ENCODE measurements at regions not wholly inside any gene's neighbourhood (a gene's known extent, or its start where the extent isn't known, plus 50 kb on each side); places are given as distances from the start of the nearest gene placed in this dataset.

GRCh38 chr12:115341442-115341841 lies 657.5 kb upstream of the TBX3 start:
- no peak overlapping the region for H3K4me3 ChIP-seq
- no peaks in the 10 kb centered on the region for H3K27me3 ChIP-seq
- H3K27ac ChIP-seq, result peak overlapping the region in 2 of 4 donors; percentile 14 to 51
- H3K9me3 ChIP-seq, result no peaks in the 10 kb centered on the region
- no peak for TF ChIP-seq POLR2A (IDR thresholded peaks at IDR 0.05)
- no peak for TF ChIP-seq CTCF (IDR thresholded peaks at IDR 0.05)
- no peaks in the 10 kb centered on the region for H3K4me1 ChIP-seq
- H3K36me3 ChIP-seq, result no peaks in the 10 kb centered on the region
- peak in 2 of 3 donors; percentile 24 to 79 for DNase-seq

- Histone ChIP-seq H3K4me3 (no peak overlapping the region), H3K9me3 (no peaks in the 10 kb centered on the region), H3K36me3 (no peaks in the 10 kb centered on the region), H3K27ac (no peak overlapping the region), H3K27me3 (no peaks in the 10 kb centered on the region), H3K4me1 (no peaks in the 10 kb centered on the region)
- TF ChIP-seq CTCF (IDR thresholded peaks at IDR 0.05) (no peak), POLR2A (IDR thresholded peaks at IDR 0.05) (no peak)
- DNase-seq, result no peak
These were observed 654.8 kb upstream of the TBX3 start for GRCh38 chr12:115338566-115339294.

DNA sequence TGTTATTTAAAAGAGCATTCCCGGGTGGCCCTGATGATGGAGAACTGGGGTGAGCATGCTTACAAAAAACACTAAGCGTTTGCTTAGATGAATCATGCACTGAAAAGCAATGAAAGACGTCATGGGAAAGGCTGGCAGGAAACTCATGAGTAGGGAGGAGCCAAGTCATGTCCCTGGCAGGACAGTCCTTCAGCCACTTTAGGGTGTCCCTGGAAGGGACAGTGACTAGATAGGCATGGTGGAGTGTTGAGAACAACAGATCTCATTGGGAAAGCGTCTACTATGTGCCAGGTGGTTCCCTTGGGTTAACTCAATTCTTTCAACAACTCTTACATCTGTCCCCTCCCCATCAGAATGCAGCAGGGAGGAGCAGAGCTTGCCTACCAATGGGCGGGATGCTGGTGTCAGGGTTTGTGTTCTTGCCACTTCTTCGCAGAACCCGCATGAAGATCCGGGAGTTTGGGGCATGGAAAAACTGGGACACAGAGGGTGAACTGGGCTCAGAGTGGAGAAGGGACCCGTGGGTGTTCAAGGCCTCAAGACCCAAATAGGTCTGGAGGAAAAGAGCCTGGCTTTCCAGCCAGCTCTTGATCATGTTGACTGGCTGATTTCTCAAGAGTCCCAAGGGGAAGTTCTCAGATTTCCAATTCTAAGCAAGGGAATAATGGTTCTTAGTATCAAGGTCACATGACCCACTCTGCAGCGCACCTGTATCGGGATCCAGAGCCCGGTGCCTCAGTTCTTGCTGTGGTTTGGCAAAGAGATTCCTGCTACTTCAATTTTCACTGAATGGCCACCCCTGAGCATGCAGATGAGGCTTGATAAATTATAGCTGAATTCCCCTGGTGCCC lies 653.9 kb upstream of the TBX3 start:
- Histone ChIP-seq H3K36me3 (no peaks in the 10 kb centered on the region), H3K4me3 (no peak overlapping the region), H3K9me3 (no peaks in the 10 kb centered on the region), H3K27ac (peak overlapping the region in 3 of 4 donors; percentile 12 to 64 (median 57)), H3K27me3 (no peaks in the 10 kb centered on the region), H3K4me1 (no peaks in the 10 kb centered on the region)
- peak in 1 of 3 donors; percentile 72 for DNase-seq
- TF ChIP-seq POLR2A (IDR thresholded peaks at IDR 0.05), result no peak
- TF ChIP-seq CTCF (IDR thresholded peaks at IDR 0.05), result no peak

DNA sequence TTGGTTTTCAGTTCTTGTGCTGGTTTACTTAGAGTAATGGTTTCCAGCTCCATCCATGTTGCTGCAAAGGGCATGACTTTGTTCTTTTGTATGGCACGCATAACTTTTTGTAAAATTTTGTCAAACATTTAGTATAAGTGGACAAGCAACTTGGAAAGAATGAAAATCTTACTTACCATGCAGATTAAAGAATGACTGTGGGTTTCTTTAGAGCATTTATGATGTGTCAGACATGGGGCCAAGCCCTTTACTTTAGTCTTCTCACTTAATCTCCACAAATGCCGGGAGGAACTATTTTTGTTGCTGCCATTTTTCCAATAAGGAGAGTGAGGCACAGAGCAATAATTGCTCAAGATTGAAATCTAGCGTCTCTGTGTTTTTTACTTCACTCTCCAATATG lies 652.5 kb upstream of the TBX3 start:
- no peaks in the 10 kb centered on the region for H3K4me1 ChIP-seq
- H3K27ac ChIP-seq, result no peak overlapping the region
- H3K27me3 ChIP-seq, result no peaks in the 10 kb centered on the region
- no peaks in the 10 kb centered on the region for H3K9me3 ChIP-seq
- no peak for TF ChIP-seq POLR2A (IDR thresholded peaks at IDR 0.05)
- H3K4me3 ChIP-seq, result no peak overlapping the region
- DNase-seq, result no peak
- H3K36me3 ChIP-seq, result no peaks in the 10 kb centered on the region

DNA sequence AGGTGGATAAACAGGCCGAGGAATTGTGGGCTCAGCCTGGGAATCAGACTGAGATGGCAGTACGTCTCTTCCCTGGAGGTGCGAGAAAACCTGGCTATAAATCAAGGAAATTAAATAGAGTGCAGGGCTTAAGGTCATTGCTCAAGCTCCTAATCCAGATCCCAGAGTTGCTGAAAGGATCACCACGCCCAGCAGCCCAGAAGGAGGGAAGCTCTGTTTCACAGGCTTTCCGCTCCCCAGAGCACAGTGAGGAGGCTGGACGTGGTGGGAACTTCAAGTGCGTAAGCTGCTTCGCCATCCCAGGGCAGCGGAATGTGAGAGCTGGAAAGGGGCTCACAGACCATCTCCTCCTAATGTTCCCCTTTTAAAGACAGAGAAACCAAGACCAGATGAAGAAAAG lies 651.6 kb upstream of the TBX3 start:
- TF ChIP-seq POLR2A (IDR thresholded peaks at IDR 0.05) (no peak), CTCF (IDR thresholded peaks at IDR 0.05) (no peak)
- H3K9me3 ChIP-seq, result no peaks in the 10 kb centered on the region
- no peaks in the 10 kb centered on the region for H3K27me3 ChIP-seq
- no peak overlapping the region for H3K27ac ChIP-seq
- H3K4me1 ChIP-seq, result no peaks in the 10 kb centered on the region
- H3K36me3 ChIP-seq, result no peaks in the 10 kb centered on the region
- DNase-seq, result no peak
- H3K4me3 ChIP-seq, result no peak overlapping the region

DNA sequence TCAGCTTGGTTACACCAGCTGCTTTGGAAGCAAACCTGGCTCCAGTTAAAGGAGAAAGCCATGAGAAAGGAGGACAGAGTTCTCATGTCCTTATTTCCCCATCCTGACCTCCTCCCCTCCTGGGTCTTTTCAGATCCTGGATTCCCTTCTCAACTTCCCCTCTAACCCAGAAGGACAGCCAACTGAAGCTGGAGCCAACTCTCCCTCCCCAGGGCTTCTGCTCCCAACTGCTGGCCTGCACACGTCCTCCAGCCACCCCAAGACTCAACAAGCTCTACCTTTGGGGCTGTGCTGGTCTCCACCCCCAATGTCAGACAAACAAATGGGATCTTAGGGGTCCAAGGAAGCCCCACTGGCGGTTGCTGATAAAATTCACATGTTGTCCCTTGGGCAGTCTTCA lies 651.1 kb upstream of the TBX3 start:
- TF ChIP-seq CTCF (IDR thresholded peaks at IDR 0.05) (no peak), POLR2A (IDR thresholded peaks at IDR 0.05) (no peak)
- Histone ChIP-seq H3K36me3 (no peaks in the 10 kb centered on the region), H3K4me1 (no peaks in the 10 kb centered on the region), H3K9me3 (no peaks in the 10 kb centered on the region), H3K27me3 (no peaks in the 10 kb centered on the region), H3K4me3 (no peak overlapping the region), H3K27ac (no peak overlapping the region)
- DNase-seq, result no peak

Data from Peyer's patch (tissue), 4 donors.